MCF 10A (cell line): ENCODE measurements at regions not wholly inside any gene's neighbourhood (a gene's known extent, or its start where the extent isn't known, plus 50 kb on each side); places are given as distances from the start of the nearest gene placed in this dataset.
A peak's percentile ranks its signal among the peaks of the same experiment; 100 is the strongest.

Experiments
- BruUV-seq: library from RNA; stranded (reverse); fragments of 400-500 nt; replicated peaks from 2 replicates; lab custom pipeline; 2021; lab: Mats Ljungman, UMichigan
- CTCF ChIA-PET: fragments of 300-600 bp; sonication (Branson Sonifier 250); formaldehyde crosslinking; extraction: SDS; loops from one replicate; lab custom pipeline; 2021; ENCODE audit warnings: antibody characterized with exemption, inconsistent platforms; lab: Yijun Ruan, JAX
- POLR2A ChIA-PET: fragments of 300-600, 350-650 bp; sonication (Branson Sonifier 250); formaldehyde crosslinking; extraction: SDS; loops from one replicate; lab custom pipeline; 2020; ENCODE audit warnings: antibody characterized with exemption, inconsistent platforms; lab: Yijun Ruan, JAX
- DNase-seq: peaks from one replicate; pipeline ENCODE4 v3.0.0-alpha.2; 2018; ENCODE audit not compliant: unreplicated experiment
- H3K27ac Mint-ChIP-seq: one replicate; pipeline ENCODE4 v1.8.0; 2022; ENCODE audit warnings: mild to moderate bottlenecking, low read depth, mixed read lengths; ENCODE audit not compliant: unreplicated experiment
- H3K27me3 Mint-ChIP-seq: one replicate; pipeline ENCODE4 v1.8.0; 2022; ENCODE audit warnings: mixed read lengths; ENCODE audit not compliant: insufficient read depth, unreplicated experiment
- H3K36me3 Mint-ChIP-seq: one replicate; pipeline ENCODE4 v1.8.0; 2022; ENCODE audit warnings: mild to moderate bottlenecking, moderate library complexity, mixed read lengths; ENCODE audit not compliant: insufficient read depth, unreplicated experiment
- H3K4me1 Mint-ChIP-seq: one replicate; pipeline ENCODE4 v1.8.0; 2022; ENCODE audit warnings: mixed read lengths; ENCODE audit not compliant: insufficient read depth, unreplicated experiment
- H3K4me3 Mint-ChIP-seq: one replicate; pipeline ENCODE4 v1.8.0; 2022; ENCODE audit warnings: mild to moderate bottlenecking, moderate library complexity, mixed read lengths; ENCODE audit not compliant: unreplicated experiment
- H3K9me3 Mint-ChIP-seq: one replicate; pipeline ENCODE4 v1.8.0; 2022; ENCODE audit warnings: mixed read lengths; ENCODE audit not compliant: unreplicated experiment
- CTCF ChIP-seq: fragments of 200-600 bp; IDR thresholded peaks from one replicate; pipeline ENCODE4 v1.8.0; 2022; ENCODE audit warnings: antibody characterized with exemption, mild to moderate bottlenecking; ENCODE audit not compliant: unreplicated experiment
- intact Hi-C: fragments of 100-400 bp; cut with micrococcal nuclease; formaldehyde crosslinking; loops from 2 replicates; pipeline ENCODE4 v1.14.1; 2022

GRCh38 chr9:106623558-106623957 is 239.4 kb upstream of the ZNF462 start:
- intact Hi-C loops: no loop called here
- Mint-ChIP-seq H3K4me3 (no peak overlapping the region), H3K4me1 (no peaks in the 10 kb centered on the region), H3K27ac (no peak overlapping the region), H3K9me3 (no peaks in the 10 kb centered on the region), H3K27me3 (no peaks in the 10 kb centered on the region), H3K36me3 (no peaks in the 10 kb centered on the region)
- ChIA-PET POLR2A (no interaction called here), CTCF (interaction anchor here (0.6 kb wide), 1 partner anchor 292 kb away, joined by 3 read pairs; no protein-coding TSS in a partner anchor)
- no TSS peak for BruUV-seq
- DNase-seq: no peak
- TF ChIP-seq CTCF: no peak

- H3K4me1 Mint-ChIP-seq: no peaks in the 10 kb centered on the region
- no peaks in the 10 kb centered on the region for H3K27me3 Mint-ChIP-seq
- intact Hi-C loops: no loop called here
- no peaks in the 10 kb centered on the region for H3K36me3 Mint-ChIP-seq
- POLR2A ChIA-PET: no interaction called here
- no peak overlapping the region for H3K27ac Mint-ChIP-seq
- no peaks in the 10 kb centered on the region for H3K9me3 Mint-ChIP-seq
- CTCF ChIA-PET: interaction anchor here (1.3 kb wide), 1 partner anchor 744 kb away, joined by 4 read pairs; no protein-coding TSS in a partner anchor
- no peak for TF ChIP-seq CTCF
- BruUV-seq: no TSS peak
- H3K4me3 Mint-ChIP-seq: no peak overlapping the region
- DNase-seq: no peak
Observed at GRCh38 chr9:106625259-106625789, 237.6 kb upstream of the ZNF462 start.

- no peak for TF ChIP-seq CTCF
- no peak overlapping the region for H3K27ac Mint-ChIP-seq
- no peak for DNase-seq
- H3K4me1 Mint-ChIP-seq: peaks cover under 1% of the 10 kb centered on the region
- H3K27me3 Mint-ChIP-seq: no peaks in the 10 kb centered on the region
- intact Hi-C loops: no loop called here
- H3K4me3 Mint-ChIP-seq: no peak overlapping the region
- no peaks in the 10 kb centered on the region for H3K9me3 Mint-ChIP-seq
- ChIA-PET POLR2A (no interaction called here), CTCF (no interaction called here)
- H3K36me3 Mint-ChIP-seq: no peaks in the 10 kb centered on the region
- no TSS peak for BruUV-seq
Observed at GRCh38 chr9:106626936-106627335, 236.0 kb upstream of the ZNF462 start.

GRCh38 chr9:106632621-106633020 is 230.3 kb upstream of the ZNF462 start:
- CTCF ChIA-PET: interaction anchor here (0.8 kb wide), 2 partner anchors 53 to 389 kb away, joined by 3 to 4 read pairs; no protein-coding TSS in a partner anchor
- no peak for TF ChIP-seq CTCF

More at GRCh38 chr9:106632621-106633020, 230.3 kb upstream of the ZNF462 start:
- Mint-ChIP-seq H3K27me3 (no peaks in the 10 kb centered on the region), H3K36me3 (no peaks in the 10 kb centered on the region), H3K9me3 (no peaks in the 10 kb centered on the region), H3K4me1 (peaks cover 9% of the 10 kb centered on the region), H3K27ac (no peak overlapping the region), H3K4me3 (no peak overlapping the region)
- BruUV-seq: no TSS peak
- peak; percentile 9 for DNase-seq
- intact Hi-C loops: no loop called here
- POLR2A ChIA-PET: no interaction called here
